H1 (cell line): ENCODE measurements at regions not wholly inside any gene's neighbourhood (a gene's known extent, or its start where the extent isn't known, plus 50 kb on each side); places are given as distances from the start of the nearest gene placed in this dataset.

Experiments
- CTCF ChIA-PET: fragments of 300-600 bp; sonication (Branson Sonifier 250); formaldehyde crosslinking; loops from one replicate; lab custom pipeline; 2021; ENCODE audit not compliant: partially characterized antibody; lab: Charles Lee
- POLR2A ChIA-PET: fragments of 300-600 bp; sonication (Branson Sonifier 250); formaldehyde crosslinking; loops from one replicate; lab custom pipeline; 2021; ENCODE audit warnings: inconsistent platforms; ENCODE audit not compliant: partially characterized antibody; lab: Charles Lee
- DNase-seq, 2 experiments: peaks; one replicate each; pipeline versions ENCODE4 v3.0.0 to v3.0.0-alpha.2; 2010 to 2022; ENCODE audit warnings: low spot score in 2 of 2, low read depth in 1 of 2, mixed read lengths in 1 of 2
- FAIRE-seq: peaks from 2 replicates; lab custom pipeline; 2011; peaks lifted over from hg19 to GRCh38; lab: Jason Lieb, UNC
- H2AFZ ChIP-seq: 2 replicates; pipeline ENCODE4 v1.8.1; 2012; ENCODE audit warnings: low read length, inconsistent platforms
- H2AK5ac ChIP-seq: 2 replicates; pipeline ENCODE4 v1.6.1; 2013; ENCODE audit warnings: low read depth, low read length
- H2BK120ac ChIP-seq: replicated peaks from 2 replicates; pipeline ENCODE3; 2013; ENCODE audit warnings: low read depth, low read length, inconsistent platforms
- H2BK12ac ChIP-seq: 2 replicates; pipeline ENCODE4 v1.6.1; 2013; ENCODE audit warnings: low read depth, low read length
- H2BK15ac ChIP-seq: 2 replicates; pipeline ENCODE4 v1.6.1; 2013; ENCODE audit warnings: low read length
- H2BK20ac ChIP-seq: 2 replicates; pipeline ENCODE4 v1.6.1; 2013; ENCODE audit warnings: low read length
- H2BK5ac ChIP-seq: 2 replicates; pipeline ENCODE4 v1.6.1; 2013; ENCODE audit warnings: low read depth, low read length
- H3K14ac ChIP-seq: 2 replicates; pipeline ENCODE4 v1.6.1; 2013; ENCODE audit warnings: inconsistent platforms; ENCODE audit not compliant: insufficient read length
- H3K18ac ChIP-seq: 2 replicates; pipeline ENCODE4 v1.6.1; 2013; ENCODE audit warnings: low read length; ENCODE audit errors: extremely low read depth
- H3K23ac ChIP-seq: 2 replicates; pipeline ENCODE4 v1.6.1; 2013; ENCODE audit warnings: inconsistent platforms; ENCODE audit not compliant: insufficient read length
- H3K23me2 ChIP-seq: 2 replicates; pipeline ENCODE4 v1.6.1; 2013; ENCODE audit warnings: low read depth, low read length
- H3K27ac ChIP-seq: 2 replicates; pipeline ENCODE4 v1.6.1; 2011; ENCODE audit warnings: low read depth, low read length, inconsistent platforms
- H3K27me3 ChIP-seq, 4 experiments: replicated peaks in 1 of 4; 1 replicate in 1 of 4; 2 replicates in 3 of 4; pipeline versions ENCODE4 v1.6.1 to v1.8.1; 2011 to 2013; ENCODE audit warnings: low read length in 3 of 4, mild to moderate bottlenecking in 3 of 4, inconsistent platforms in 2 of 4, mixed read lengths in 2 of 4, moderate library complexity in 1 of 4; ENCODE audit not compliant: control insufficient read depth in 3 of 4, insufficient read depth in 3 of 4; ENCODE audit errors: extremely low read depth in 1 of 4
- H3K36me3 ChIP-seq, 4 experiments: 2 replicates each; pipeline versions ENCODE4 v1.6.1 to v1.8.1; 2011 to 2013; ENCODE audit warnings: mild to moderate bottlenecking in 4 of 4, low read length in 3 of 4, moderate library complexity in 2 of 4, control low read depth in 1 of 4, inconsistent platforms in 1 of 4; ENCODE audit not compliant: insufficient read depth in 4 of 4, control insufficient read depth in 2 of 4
- H3K4ac ChIP-seq: replicated peaks from 2 replicates; pipeline ENCODE3; 2013; ENCODE audit warnings: low read length, low read depth, mixed read lengths, inconsistent platforms; ENCODE audit not compliant: insufficient read length
- H3K4me1 ChIP-seq, 4 experiments: replicated peaks in 1 of 4; 1 replicate in 1 of 4; 2 replicates in 3 of 4; pipeline versions ENCODE4 v1.6.1 to v1.8.1; 2011 to 2013; ENCODE audit warnings: low read length in 3 of 4, inconsistent platforms in 2 of 4, mixed read lengths in 1 of 4; ENCODE audit not compliant: insufficient read depth in 4 of 4, control insufficient read depth in 3 of 4
- H3K4me2 ChIP-seq, 2 experiments: 2 replicates each; pipeline versions ENCODE4 v1.6.1 to v1.8.1; 2011 to 2013; ENCODE audit warnings: low read depth in 2 of 2, low read length in 2 of 2, control low read depth in 1 of 2, inconsistent platforms in 1 of 2, mild to moderate bottlenecking in 1 of 2; ENCODE audit not compliant: insufficient read depth in 1 of 2
- H3K4me3 ChIP-seq, 4 experiments: fragments of 200-600, 300-600 bp in 1 of 4; sonication (generic), shearing (Covaris generic), sonication (Bioruptor Twin) in 1 of 4; 2 replicates each; pipeline versions ENCODE4 v1.5.1 to v1.8.1; 2011 to 2016; ENCODE audit warnings: low read length in 4 of 4, low read depth in 3 of 4, control low read depth in 2 of 4, inconsistent platforms in 2 of 4, mild to moderate bottlenecking in 2 of 4, mixed read lengths in 1 of 4, moderate library complexity in 1 of 4; ENCODE audit not compliant: insufficient read depth in 2 of 4; ENCODE audit errors: extremely low read depth in 1 of 4
- H3K56ac ChIP-seq: replicated peaks from 2 replicates; pipeline ENCODE3; 2013; ENCODE audit warnings: low read depth, mild to moderate bottlenecking, mixed read lengths, low read length, inconsistent platforms; ENCODE audit not compliant: insufficient read length
- H3K79me1 ChIP-seq: 2 replicates; pipeline ENCODE4 v1.6.1; 2013; ENCODE audit warnings: low read depth, low read length, control low read depth
- H3K79me2 ChIP-seq, 2 experiments: 2 replicates each; pipeline versions ENCODE4 v1.6.1 to v1.8.1; 2012 to 2013; ENCODE audit warnings: low read length in 2 of 2, mild to moderate bottlenecking in 2 of 2, inconsistent platforms in 1 of 2; ENCODE audit not compliant: insufficient read depth in 2 of 2, control insufficient read depth in 1 of 2
- H3K9ac ChIP-seq, 4 experiments: replicated peaks in 1 of 4; 1 replicate in 1 of 4; 2 replicates in 3 of 4; pipeline versions ENCODE4 v1.6.1 to v1.8.1; 2011 to 2013; ENCODE audit warnings: low read depth in 3 of 4, low read length in 3 of 4, control low read depth in 2 of 4, mild to moderate bottlenecking in 2 of 4, moderate library complexity in 2 of 4, inconsistent platforms in 1 of 4; ENCODE audit errors: extremely low read depth in 1 of 4
- H3K9me3 ChIP-seq, 2 experiments: 2 replicates each; pipeline versions ENCODE4 v1.6.1 to v1.8.1; 2012 to 2013; ENCODE audit warnings: mild to moderate bottlenecking in 2 of 2, moderate library complexity in 2 of 2, control low read depth in 1 of 2, inconsistent platforms in 1 of 2, low read depth in 1 of 2, low read length in 1 of 2, mixed read lengths in 1 of 2; ENCODE audit not compliant: insufficient read depth in 2 of 2
- H4K20me1 ChIP-seq, 2 experiments: replicated peaks in 1 of 2; 2 replicates each; pipeline versions ENCODE3 to v1.8.1; 2011 to 2013; ENCODE audit warnings: inconsistent platforms in 2 of 2, low read length in 2 of 2, mild to moderate bottlenecking in 1 of 2; ENCODE audit not compliant: insufficient read depth in 2 of 2, control insufficient read depth in 1 of 2
- H4K5ac ChIP-seq: 2 replicates; pipeline ENCODE4 v1.6.1; 2013; ENCODE audit warnings: low read length, low read depth, mixed read lengths, inconsistent platforms; ENCODE audit not compliant: insufficient read length
- H4K8ac ChIP-seq: 2 replicates; pipeline ENCODE4 v1.8.0; 2013; ENCODE audit warnings: mild to moderate bottlenecking, moderate library complexity, low read length, inconsistent platforms; ENCODE audit not compliant: insufficient read depth; ENCODE audit errors: extremely low read depth
- H4K91ac ChIP-seq: replicated peaks from 2 replicates; pipeline ENCODE3; 2013; ENCODE audit warnings: low read length, mixed read lengths, inconsistent platforms; ENCODE audit not compliant: insufficient read length
- CBX5 ChIP-seq: fragments of 300-800, 300-1000 bp; sonication (generic); IDR thresholded peaks from 2 replicates; pipeline ENCODE4 v1.7.1; 2016; ENCODE audit warnings: antibody characterized with exemption, low read length, low read depth
- WGBS, 2 experiments: shearing (Covaris generic) in 1 of 2; methylation state at CpG; one replicate each; pipeline versions ENCODE4 v1.1.6 to v1.1.7; 2013 to 2015; ENCODE audit warnings: low lambda C conversion rate in 2 of 2, mixed read lengths in 2 of 2, inconsistent platforms in 1 of 2, low coverage in 1 of 2, missing lambda C conversion rate in 1 of 2; ENCODE audit not compliant: insufficient replicate concordance in 2 of 2, insufficient coverage in 1 of 2, insufficient read length in 1 of 2; ENCODE audit errors: extremely low coverage in 1 of 2, missing lambda C conversion rate in 1 of 2; 5-methylcytosine and 5-hydroxymethylcytosine counted together
- TF ChIP-seq, protein P1 (sequence below), 3 experiments: IDR thresholded peaks; 1 replicate in 2 of 3; 2 replicates in 1 of 3; pipeline versions ENCODE4 v1.5.1 to v1.6.1; 2011; ENCODE audit warnings: low read length in 3 of 3, mild to moderate bottlenecking in 3 of 3, inconsistent platforms in 2 of 3, low read depth in 1 of 3, moderate library complexity in 1 of 3; ENCODE audit not compliant: insufficient read depth in 1 of 3; ENCODE audit errors: control extremely low read depth in 1 of 3

DNA sequence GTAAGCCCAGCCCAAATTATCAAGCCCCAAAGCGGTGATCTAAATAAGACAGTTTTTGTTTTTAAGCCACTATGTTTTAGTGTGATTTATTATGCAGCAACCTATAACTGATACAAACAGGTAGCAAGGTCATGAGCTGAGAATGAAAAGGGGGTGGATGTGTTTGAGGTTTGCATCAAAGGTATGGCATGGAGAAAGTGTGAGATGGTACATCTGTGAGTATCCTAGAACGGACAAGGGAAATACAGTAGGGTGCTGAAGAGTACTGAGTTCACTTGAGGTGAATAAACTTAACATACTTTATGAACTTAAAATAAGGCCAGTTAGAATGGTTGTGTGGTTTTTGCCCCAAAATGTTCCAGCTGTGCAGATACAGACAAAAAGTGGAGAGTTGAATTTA lies 286.0 kb upstream of the B3GALT2 start:
- ChIA-PET POLR2A (no interaction called here), CTCF (interaction anchor here (0.7 kb wide), 1 partner anchor 88 kb away, joined by 5 read pairs; no protein-coding TSS in a partner anchor)
- WGBS, 2 experiments = 91% methylated on average over 2 of the region's 2 CpGs; no CpG with 5 or more reads in 1 of the 2 experiments
- Histone ChIP-seq H3K36me3 (no peaks in the 10 kb centered on the region), H4K8ac (no peak overlapping the region), H3K4me3 (no peak overlapping the region), H2BK5ac (no peak overlapping the region), H4K91ac (no peak overlapping the region), H3K56ac (no peak overlapping the region), H3K23ac (no peak overlapping the region), H3K23me2 (no peaks in the 10 kb centered on the region), H4K20me1 (no peaks in the 10 kb centered on the region), H3K79me2 (no peaks in the 10 kb centered on the region), H3K27ac (no peak overlapping the region), H3K9me3 (no peaks in the 10 kb centered on the region), H2BK15ac (no peak overlapping the region), H3K18ac (no peak overlapping the region), H3K14ac (no peak overlapping the region), H3K4me1 (no peaks in the 10 kb centered on the region), H3K9ac (no peak overlapping the region), H3K4me2 (no peak overlapping the region), H3K79me1 (no peaks in the 10 kb centered on the region), H4K5ac (no peak overlapping the region), H2AK5ac (no peak overlapping the region), H2BK20ac (no peak overlapping the region), H2BK120ac (no peak overlapping the region), H3K4ac (no peak overlapping the region), H2AFZ (no peak overlapping the region), H2BK12ac (no peak overlapping the region), H3K27me3 (no peaks in the 10 kb centered on the region)
- FAIRE-seq (no peak), DNase-seq (no peak)
- TF ChIP-seq CBX5 = no peak
- TF ChIP-seq, protein P1, sequence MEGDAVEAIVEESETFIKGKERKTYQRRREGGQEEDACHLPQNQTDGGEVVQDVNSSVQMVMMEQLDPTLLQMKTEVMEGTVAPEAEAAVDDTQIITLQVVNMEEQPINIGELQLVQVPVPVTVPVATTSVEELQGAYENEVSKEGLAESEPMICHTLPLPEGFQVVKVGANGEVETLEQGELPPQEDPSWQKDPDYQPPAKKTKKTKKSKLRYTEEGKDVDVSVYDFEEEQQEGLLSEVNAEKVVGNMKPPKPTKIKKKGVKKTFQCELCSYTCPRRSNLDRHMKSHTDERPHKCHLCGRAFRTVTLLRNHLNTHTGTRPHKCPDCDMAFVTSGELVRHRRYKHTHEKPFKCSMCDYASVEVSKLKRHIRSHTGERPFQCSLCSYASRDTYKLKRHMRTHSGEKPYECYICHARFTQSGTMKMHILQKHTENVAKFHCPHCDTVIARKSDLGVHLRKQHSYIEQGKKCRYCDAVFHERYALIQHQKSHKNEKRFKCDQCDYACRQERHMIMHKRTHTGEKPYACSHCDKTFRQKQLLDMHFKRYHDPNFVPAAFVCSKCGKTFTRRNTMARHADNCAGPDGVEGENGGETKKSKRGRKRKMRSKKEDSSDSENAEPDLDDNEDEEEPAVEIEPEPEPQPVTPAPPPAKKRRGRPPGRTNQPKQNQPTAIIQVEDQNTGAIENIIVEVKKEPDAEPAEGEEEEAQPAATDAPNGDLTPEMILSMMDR (IDR thresholded peaks at IDR 0.05; ENCODE audit: control extremely low read depth in 1 of 3, insufficient read depth in 1 of 3, low read depth in 1 of 3, low read length in 3 of 3) = no peak
